RWPE2 (cell line): ENCODE measurements at regions not wholly inside any gene's neighbourhood (a gene's known extent, or its start where the extent isn't known, plus 50 kb on each side); places are given as distances from the start of the nearest gene placed in this dataset.

Source experiments
- ATAC-seq: fragments of 200-7000 bp; cut with Tn5 transposase; 3 replicates; pipeline ENCODE4 v1.9.1; 2021; ENCODE audit warnings: low read depth
- DNase-seq: peaks from one replicate; pipeline ENCODE4 v3.0.0-alpha.2; 2020; ENCODE audit warnings: low spot score
- H3K27ac ChIP-seq: fragments of 450-650 bp; 2 replicates; pipeline ENCODE4 v1.5.1; 2017; ENCODE audit warnings: mild to moderate bottlenecking; ENCODE audit not compliant: poor library complexity, severe bottlenecking
- H3K27me3 ChIP-seq: fragments of 250-450 bp; sonication (Bioruptor Pico); 2 replicates; pipeline ENCODE4 v1.5.1; 2021; ENCODE audit warnings: mild to moderate bottlenecking, moderate library complexity; ENCODE audit not compliant: insufficient read depth, poor library complexity, severe bottlenecking
- H3K36me3 ChIP-seq: fragments of 250-450 bp; sonication (Bioruptor Pico); 2 replicates; pipeline ENCODE4 v1.5.1; 2020; ENCODE audit warnings: low read depth, mild to moderate bottlenecking, moderate library complexity
- H3K4me1 ChIP-seq: fragments of 250-450 bp; sonication (Bioruptor Pico); 2 replicates; pipeline ENCODE4 v1.5.1; 2021; ENCODE audit warnings: mild to moderate bottlenecking, moderate library complexity; ENCODE audit not compliant: insufficient read depth, poor library complexity, severe bottlenecking
- H3K4me3 ChIP-seq: fragments of 250-450 bp; sonication (Bioruptor Pico); 2 replicates; pipeline ENCODE4 v1.5.1; 2021; ENCODE audit warnings: mild to moderate bottlenecking, moderate library complexity; ENCODE audit not compliant: severe bottlenecking
- H3K9me3 ChIP-seq: fragments of 250-450 bp; sonication (Bioruptor Pico); 2 replicates; pipeline ENCODE4 v1.5.1; 2021; ENCODE audit warnings: mild to moderate bottlenecking, moderate library complexity; ENCODE audit not compliant: severe bottlenecking
- TF ChIP-seq, protein P1 (sequence below): fragments of 450-650 bp; IDR thresholded peaks from one replicate; pipeline ENCODE4 v1.5.1; 2017; ENCODE audit warnings: mild to moderate bottlenecking, moderate library complexity; ENCODE audit not compliant: poor library complexity, severe bottlenecking

DNA sequence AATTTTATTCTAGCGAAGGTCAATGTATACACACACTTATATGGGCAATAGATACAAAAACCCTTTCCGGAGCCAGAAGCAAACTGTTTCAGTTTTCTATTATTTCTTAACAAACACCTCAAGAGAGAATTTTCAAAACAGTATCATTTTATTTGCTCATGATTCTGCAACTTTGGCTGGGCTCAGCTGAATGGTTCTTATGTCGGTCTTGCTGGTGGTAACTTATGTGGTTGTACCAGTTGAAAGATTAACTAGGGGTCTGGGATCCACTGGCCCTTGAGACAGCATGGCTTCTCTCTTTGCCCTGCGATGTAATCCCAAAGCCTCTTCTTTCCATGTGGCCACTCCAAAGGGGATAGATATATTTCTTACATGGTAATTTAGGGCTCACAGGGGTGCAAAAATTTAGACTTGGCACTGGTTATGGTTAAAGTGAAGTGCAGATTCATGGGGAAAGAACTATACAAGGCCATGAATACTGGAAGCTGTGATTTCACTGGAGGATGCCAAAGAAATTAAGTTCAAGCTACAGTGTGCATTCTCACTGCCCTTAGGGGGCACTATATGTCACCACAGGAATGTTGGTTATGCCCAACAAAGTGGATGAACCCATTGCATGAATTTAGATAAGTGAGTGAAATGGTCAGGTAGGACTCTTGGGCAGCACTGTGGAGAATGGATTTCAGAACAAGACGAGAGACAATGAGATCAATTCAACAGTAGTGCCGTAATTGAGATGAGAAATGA, 94.3 kb upstream of the NAV3 start:
- TF ChIP-seq, protein P1, sequence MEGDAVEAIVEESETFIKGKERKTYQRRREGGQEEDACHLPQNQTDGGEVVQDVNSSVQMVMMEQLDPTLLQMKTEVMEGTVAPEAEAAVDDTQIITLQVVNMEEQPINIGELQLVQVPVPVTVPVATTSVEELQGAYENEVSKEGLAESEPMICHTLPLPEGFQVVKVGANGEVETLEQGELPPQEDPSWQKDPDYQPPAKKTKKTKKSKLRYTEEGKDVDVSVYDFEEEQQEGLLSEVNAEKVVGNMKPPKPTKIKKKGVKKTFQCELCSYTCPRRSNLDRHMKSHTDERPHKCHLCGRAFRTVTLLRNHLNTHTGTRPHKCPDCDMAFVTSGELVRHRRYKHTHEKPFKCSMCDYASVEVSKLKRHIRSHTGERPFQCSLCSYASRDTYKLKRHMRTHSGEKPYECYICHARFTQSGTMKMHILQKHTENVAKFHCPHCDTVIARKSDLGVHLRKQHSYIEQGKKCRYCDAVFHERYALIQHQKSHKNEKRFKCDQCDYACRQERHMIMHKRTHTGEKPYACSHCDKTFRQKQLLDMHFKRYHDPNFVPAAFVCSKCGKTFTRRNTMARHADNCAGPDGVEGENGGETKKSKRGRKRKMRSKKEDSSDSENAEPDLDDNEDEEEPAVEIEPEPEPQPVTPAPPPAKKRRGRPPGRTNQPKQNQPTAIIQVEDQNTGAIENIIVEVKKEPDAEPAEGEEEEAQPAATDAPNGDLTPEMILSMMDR: no peak
- no peaks in the 10 kb centered on the region for H3K27me3 ChIP-seq
- H3K4me3 ChIP-seq: no peak overlapping the region
- DNase-seq (no peak), ATAC-seq (no peak)
- no peaks in the 10 kb centered on the region for H3K9me3 ChIP-seq
- no peaks in the 10 kb centered on the region for H3K36me3 ChIP-seq
- H3K4me1 ChIP-seq: no peaks in the 10 kb centered on the region
- H3K27ac ChIP-seq: no peak overlapping the region

DNA sequence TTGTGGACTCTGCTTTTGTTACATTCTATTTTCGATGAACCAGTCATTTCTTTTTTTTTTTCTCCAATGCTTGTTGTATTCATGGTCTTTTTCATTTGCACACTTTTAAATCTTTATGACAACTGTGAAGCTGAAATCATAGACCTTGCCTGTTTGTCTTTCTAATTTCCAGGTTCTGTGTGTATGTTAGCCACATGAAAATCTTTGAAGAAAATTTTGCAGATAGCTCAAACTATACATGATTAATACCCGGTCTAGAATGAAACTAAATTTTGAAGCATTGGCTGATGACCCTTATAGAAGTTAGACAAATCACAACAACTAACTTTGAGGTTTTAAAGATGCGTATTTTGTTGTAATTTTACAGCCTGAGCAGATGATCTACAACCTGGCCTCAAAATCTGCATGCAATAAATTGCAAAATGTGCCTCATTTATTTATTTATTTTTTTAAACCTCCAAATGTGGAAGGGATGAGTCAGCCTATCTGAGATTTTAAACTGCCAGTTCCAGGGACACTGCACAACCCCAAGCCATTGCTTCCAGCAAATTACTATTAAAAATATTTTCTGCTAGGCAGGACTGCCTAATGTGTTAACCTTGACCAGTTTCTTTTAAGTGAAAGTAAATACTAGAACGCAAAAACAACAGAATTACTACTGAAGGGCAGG, 96.3 kb upstream of the NAV3 start:
- Histone ChIP-seq H3K4me1 (no peaks in the 10 kb centered on the region), H3K27ac (no peak overlapping the region), H3K9me3 (no peaks in the 10 kb centered on the region), H3K4me3 (no peak overlapping the region), H3K36me3 (no peaks in the 10 kb centered on the region), H3K27me3 (no peaks in the 10 kb centered on the region)
- no peak for DNase-seq
- TF ChIP-seq, protein P1: no peak
- ATAC-seq: no peak

DNA sequence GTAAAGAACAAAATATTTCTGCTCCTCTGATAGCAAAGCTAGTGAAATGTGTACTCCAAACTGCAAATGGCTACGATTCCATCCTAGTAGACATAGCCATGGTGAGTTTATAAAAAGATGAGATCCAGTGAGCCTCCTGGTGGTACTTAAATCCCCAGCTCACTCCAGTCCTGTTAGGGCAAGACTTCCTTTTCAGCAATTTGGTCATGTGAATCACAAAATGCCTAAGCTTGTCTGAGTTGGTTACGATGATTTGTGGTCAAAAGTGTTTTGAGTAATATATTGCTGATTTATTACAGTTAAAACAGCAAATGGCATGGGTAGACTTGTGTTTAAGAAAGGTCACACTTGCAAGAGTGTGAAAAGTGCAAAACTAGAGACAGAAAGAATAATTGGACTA, 102.7 kb upstream of the NAV3 start:
- ATAC-seq (no peak), DNase-seq (no peak)
- H3K9me3 ChIP-seq: no peaks in the 10 kb centered on the region
- H3K4me1 ChIP-seq: no peaks in the 10 kb centered on the region
- TF ChIP-seq, protein P1: no peak
- H3K4me3 ChIP-seq: no peak overlapping the region
- no peaks in the 10 kb centered on the region for H3K36me3 ChIP-seq
- no peak overlapping the region for H3K27ac ChIP-seq
- H3K27me3 ChIP-seq: no peaks in the 10 kb centered on the region

DNA sequence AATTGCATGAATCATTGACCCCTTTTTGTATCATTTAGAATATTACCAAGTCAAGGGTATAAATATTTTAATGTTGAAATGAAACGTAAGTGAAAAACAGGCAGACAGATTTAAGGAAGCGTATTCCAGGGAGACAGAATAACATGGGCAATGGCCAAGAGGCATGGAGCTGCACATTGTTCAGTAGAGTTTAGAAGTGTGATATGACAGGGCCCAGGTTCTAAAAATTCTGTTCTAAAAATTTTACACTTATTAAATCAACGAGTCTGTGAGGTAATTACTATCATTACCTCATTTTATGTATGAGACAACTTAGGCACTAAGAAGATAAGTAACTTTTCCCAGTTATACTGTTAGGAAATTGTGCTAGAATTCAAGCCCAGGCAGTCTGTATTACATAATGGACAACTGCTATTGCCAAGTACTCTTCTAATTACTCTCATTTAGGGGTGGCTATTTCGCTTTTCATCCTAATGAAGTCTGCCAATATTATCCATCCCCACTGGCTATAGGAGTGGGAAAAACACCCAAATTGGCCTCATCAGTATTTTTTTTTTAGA, 103.2 kb upstream of the NAV3 start:
- DNase-seq (no peak), ATAC-seq (no peak)
- no peaks in the 10 kb centered on the region for H3K4me1 ChIP-seq
- no peak overlapping the region for H3K4me3 ChIP-seq
- no peaks in the 10 kb centered on the region for H3K27me3 ChIP-seq
- H3K36me3 ChIP-seq: no peaks in the 10 kb centered on the region
- TF ChIP-seq, protein P1: no peak
- H3K9me3 ChIP-seq: no peaks in the 10 kb centered on the region
- no peak overlapping the region for H3K27ac ChIP-seq
